Fibroblast of mammary gland (primary cell): ENCODE measurements at regions not wholly inside any gene's neighbourhood (a gene's known extent, or its start where the extent isn't known, plus 50 kb on each side); places are given as distances from the start of the nearest gene placed in this dataset.

Source experiments
- DNase-seq: peaks from one replicate; pipeline ENCODE4 v3.0.0-alpha.2; 2010; ENCODE audit warnings: low read depth
- H3K4me3 ChIP-seq: 2 replicates; pipeline ENCODE4 v1.5.1; 2011; ENCODE audit warnings: low read depth, mild to moderate bottlenecking, low read length, moderate library complexity; ENCODE audit not compliant: control insufficient read depth
- CTCF ChIP-seq: conservative IDR thresholded peaks from 2 replicates; pipeline ENCODE4 v1.5.1; 2011; ENCODE audit warnings: low read depth, low read length, inconsistent platforms; ENCODE audit not compliant: control insufficient read depth, insufficient read depth

GRCh38 chr20:6440443-6440799 is 317.6 kb upstream of the FERMT1 start:
- no peak for DNase-seq
- H3K4me3 ChIP-seq: no peak overlapping the region
- TF ChIP-seq CTCF: no peak

- no peak for DNase-seq
- TF ChIP-seq CTCF: no peak
- no peak overlapping the region for H3K4me3 ChIP-seq
Measured at GRCh38 chr20:6439737-6440442, 317.1 kb upstream of the FERMT1 start.

GRCh38 chr20:6434131-6434530 is 311.3 kb upstream of the FERMT1 start:
- no peak for DNase-seq

GRCh38 chr20:6430381-6430780 is 307.6 kb upstream of the FERMT1 start:
- DNase-seq: no peak
- no peak overlapping the region for H3K4me3 ChIP-seq
- TF ChIP-seq CTCF: no peak

More at GRCh38 chr20:6434131-6434530, 311.3 kb upstream of the FERMT1 start:
- H3K4me3 ChIP-seq: no peak overlapping the region
- TF ChIP-seq CTCF: no peak

GRCh38 chr20:6426287-6426891 is 303.6 kb upstream of the FERMT1 start:
- H3K4me3 ChIP-seq: no peak overlapping the region
- TF ChIP-seq CTCF: no peak
- no peak for DNase-seq

GRCh38 chr20:6421321-6422248 is 298.8 kb upstream of the FERMT1 start:
- no peak overlapping the region for H3K4me3 ChIP-seq
- no peak for TF ChIP-seq CTCF
- DNase-seq: no peak
